ENCODE measurements at regions not wholly inside any gene's neighbourhood (a gene's known extent, or its start where the extent isn't known, plus 50 kb on each side); places are given as distances from the start of the nearest gene placed in this dataset.

GRCh38 chr6:71194724-71195123 is 93.9 kb upstream of the OGFRL1 start:
- TF ChIP-seq CTCF (IDR thresholded peaks at IDR 0.05) (no peak), POLR2A (IDR thresholded peaks at IDR 0.05) (no peak)

Data from prostate gland (tissue), 2 donors.